ENCODE measurements at regions not wholly inside any gene's neighbourhood (a gene's known extent, or its start where the extent isn't known, plus 50 kb on each side); places are given as distances from the start of the nearest gene placed in this dataset.
A peak's percentile ranks its signal among the peaks of the same experiment; 100 is the strongest.

DNA sequence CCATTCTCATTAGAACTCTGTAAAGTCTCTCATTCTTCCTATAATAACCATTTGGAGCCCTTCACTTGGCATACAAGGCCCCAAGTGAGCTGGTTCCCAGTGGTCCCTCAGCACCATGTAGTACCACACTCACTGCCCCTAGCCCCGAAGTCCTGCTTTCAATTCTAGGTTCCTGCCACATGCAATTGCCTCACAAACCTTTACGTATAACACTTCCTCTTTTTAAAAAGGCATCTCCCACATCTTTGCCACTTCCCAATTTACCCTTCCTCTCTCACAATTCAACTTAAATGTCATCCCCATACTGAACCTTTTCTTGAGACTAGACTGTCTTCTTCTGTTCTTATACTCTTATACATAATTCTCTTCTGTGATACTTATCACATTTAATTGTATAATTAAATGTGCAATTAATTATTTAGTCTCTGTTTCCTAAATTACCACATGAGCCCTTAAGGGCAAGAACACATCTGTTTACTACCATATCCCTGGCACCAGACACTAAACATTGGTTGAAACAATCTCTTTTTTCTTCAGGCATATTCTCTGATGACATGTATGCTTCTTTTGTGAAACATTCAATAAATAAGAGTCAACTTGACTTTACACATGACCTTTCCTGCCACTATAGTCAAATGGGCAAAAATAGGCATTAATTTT lies 304.0 kb downstream of the SPRY2 start:
- no peaks in the 10 kb centered on the region for H4K20me1 ChIP-seq (ENCODE audit: insufficient read depth, low read length)
- peak overlapping the region; percentile 90 for H2AK5ac ChIP-seq (ENCODE audit: low read depth, low read length)
- DNase-seq (no peak), ATAC-seq (ENCODE audit: low read depth) (no peak)
- H3K18ac ChIP-seq (ENCODE audit: low read depth, low read length) = peak overlapping the region; percentile 88
- peak overlapping the region; percentile 64; the same call in 1 of the 2 replicates for H4K5ac ChIP-seq (ENCODE audit: low read depth, low read length)
- H3K9me3 ChIP-seq (ENCODE audit: control insufficient read depth, insufficient read depth, low read length) = no peaks in the 10 kb centered on the region
- peak overlapping the region; percentile 76; the same call in 1 of the 2 replicates for H3K4ac ChIP-seq (ENCODE audit: low read depth, low read length)
- no peaks in the 10 kb centered on the region for H3K36me3 ChIP-seq (ENCODE audit: control insufficient read depth, insufficient read depth, low read length)
- dilution Hi-C loops (cut with HindIII; ENCODE audit: low sequenced_read_pairs, unreplicated experiment) = no loop called here
- no peak overlapping the region for H3K4me3 ChIP-seq (ENCODE audit: insufficient read depth, low read depth, low read length)
- H3K27me3 ChIP-seq (ENCODE audit: control insufficient read depth, insufficient read depth, low read length) = no peaks in the 10 kb centered on the region
- no peak overlapping the region for H3K56ac ChIP-seq (ENCODE audit: extremely low read depth, insufficient read depth, low read length)
- POLR2A ChIA-PET (ENCODE audit: unreplicated experiment) = no interaction called here
- peaks cover 10% of the 10 kb centered on the region; the same call in 1 of the 2 replicates for H3K4me1 ChIP-seq (ENCODE audit: control insufficient read depth, insufficient read depth, low read length)
- H3K23ac ChIP-seq (ENCODE audit: low read depth, low read length) = peak overlapping the region; percentile 48; the same call in 1 of the 2 replicates
- H3K14ac ChIP-seq (replicated peaks; ENCODE audit: low read depth, low read length) = peak overlapping the region; percentile 33; the same call in 1 of the 2 replicates
- peak overlapping the region; percentile 83; the same call in 1 of the 2 replicates for H2BK20ac ChIP-seq (ENCODE audit: low read depth, low read length)
- H2AK9ac ChIP-seq (replicated peaks; ENCODE audit: low read depth, low read length, poor library complexity) = no peak overlapping the region
- in situ Hi-C loops (cut with MboI; ENCODE audit: low sequenced_read_pairs) = loop anchor here (25.0 kb wide), 1 partner anchor 250 kb away; no protein-coding TSS in a partner anchor
- H4K8ac ChIP-seq (ENCODE audit: low read depth in 2 of 2, low read length in 2 of 2) = peak overlapping the region; percentile 14 to 73; a peak in 3 of 4 replicates
- BruUV-seq (replicated peaks) = no TSS peak
- no peaks in the 10 kb centered on the region for H3K9me1 ChIP-seq (ENCODE audit: insufficient read depth, low read length)
- 0 out of 4 replicates have a peak, but pooled peaks cover 0 to 3% of the 10 kb centered on the region in 2 experiments for H3K79me1 ChIP-seq (ENCODE audit: low read depth in 1 of 2, low read length in 2 of 2)
- no peak overlapping the region for H3K4me2 ChIP-seq (ENCODE audit: low read depth, low read length)
- peak overlapping the region; percentile 81; the same call in 1 of the 2 replicates for H2BK120ac ChIP-seq (ENCODE audit: low read depth, low read length)
- H2BK5ac ChIP-seq (ENCODE audit: low read depth, low read length, poor library complexity, severe bottlenecking) = peak overlapping the region; percentile 46
- H3K27ac ChIP-seq (ENCODE audit: insufficient read depth, low read length) = peak overlapping the region; percentile 25; the same call in 1 of the 2 replicates
- no peak overlapping the region for H3K9ac ChIP-seq (ENCODE audit: low read depth, low read length)
- peak overlapping the region; percentile 49; the same call in 1 of the 3 replicates for H2BK15ac ChIP-seq (ENCODE audit: low read depth, low read length)
- intact Hi-C loops (cut with micrococcal nuclease) = no loop called here
- CTCF ChIA-PET = interaction anchor here (0.6 kb wide), 1 partner anchor 17 kb away, joined by 3 read pairs; no protein-coding TSS in a partner anchor
- whole genome bisulfite sequencing, 2 experiments (ENCODE audit: extremely low coverage in 2 of 2, insufficient read length in 1 of 2) = 95 to 100% methylated on average over 1 to 2 of the region's 2 CpGs
- peak overlapping the region; percentile 2; the same call in 1 of the 2 replicates for H4K91ac ChIP-seq (ENCODE audit: insufficient read depth, low read depth, low read length)
- no peak overlapping the region for H2AFZ ChIP-seq (replicated peaks; ENCODE audit: low read length, poor library complexity)
- TF ChIP-seq, protein P1, sequence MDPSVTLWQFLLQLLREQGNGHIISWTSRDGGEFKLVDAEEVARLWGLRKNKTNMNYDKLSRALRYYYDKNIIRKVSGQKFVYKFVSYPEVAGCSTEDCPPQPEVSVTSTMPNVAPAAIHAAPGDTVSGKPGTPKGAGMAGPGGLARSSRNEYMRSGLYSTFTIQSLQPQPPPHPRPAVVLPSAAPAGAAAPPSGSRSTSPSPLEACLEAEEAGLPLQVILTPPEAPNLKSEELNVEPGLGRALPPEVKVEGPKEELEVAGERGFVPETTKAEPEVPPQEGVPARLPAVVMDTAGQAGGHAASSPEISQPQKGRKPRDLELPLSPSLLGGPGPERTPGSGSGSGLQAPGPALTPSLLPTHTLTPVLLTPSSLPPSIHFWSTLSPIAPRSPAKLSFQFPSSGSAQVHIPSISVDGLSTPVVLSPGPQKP (IDR thresholded peaks at IDR 0.05; ENCODE audit: borderline replicate concordance, low read depth, low read length) = no peak
- TF ChIP-seq FOS (IDR thresholded peaks at IDR 0.05; ENCODE audit: low read depth, low read length) (no peak), MAZ (IDR thresholded peaks at IDR 0.05; ENCODE audit: borderline replicate concordance, low read depth, low read length) (no peak), SMC3 (IDR thresholded peaks at IDR 0.05; ENCODE audit: low read depth, low read length) (no peak), RAD21 (IDR thresholded peaks at IDR 0.05; ENCODE audit: low read length) (no peak), MAFK (IDR thresholded peaks at IDR 0.05; ENCODE audit: low read depth, low read length) (no peak), POLR2A (IDR thresholded peaks at IDR 0.05; ENCODE audit: low read depth, low read length) (no peak), RFX5 (IDR thresholded peaks at IDR 0.05; ENCODE audit: low read depth, low read length) (no peak), RCOR1 (IDR thresholded peaks at IDR 0.05; ENCODE audit: insufficient replicate concordance, low read length) (no peak), CEBPB (IDR thresholded peaks at IDR 0.05; ENCODE audit: low read depth, low read length) (no peak), CHD1 (IDR thresholded peaks at IDR 0.05; ENCODE audit: low read depth, low read length) (no peak), BHLHE40 (IDR thresholded peaks at IDR 0.05; ENCODE audit: low read depth, low read length) (no peak), NFE2L2 (IDR thresholded peaks at IDR 0.05; ENCODE audit: low read depth, low read length) (no peak)
- TF ChIP-seq, protein P2, sequence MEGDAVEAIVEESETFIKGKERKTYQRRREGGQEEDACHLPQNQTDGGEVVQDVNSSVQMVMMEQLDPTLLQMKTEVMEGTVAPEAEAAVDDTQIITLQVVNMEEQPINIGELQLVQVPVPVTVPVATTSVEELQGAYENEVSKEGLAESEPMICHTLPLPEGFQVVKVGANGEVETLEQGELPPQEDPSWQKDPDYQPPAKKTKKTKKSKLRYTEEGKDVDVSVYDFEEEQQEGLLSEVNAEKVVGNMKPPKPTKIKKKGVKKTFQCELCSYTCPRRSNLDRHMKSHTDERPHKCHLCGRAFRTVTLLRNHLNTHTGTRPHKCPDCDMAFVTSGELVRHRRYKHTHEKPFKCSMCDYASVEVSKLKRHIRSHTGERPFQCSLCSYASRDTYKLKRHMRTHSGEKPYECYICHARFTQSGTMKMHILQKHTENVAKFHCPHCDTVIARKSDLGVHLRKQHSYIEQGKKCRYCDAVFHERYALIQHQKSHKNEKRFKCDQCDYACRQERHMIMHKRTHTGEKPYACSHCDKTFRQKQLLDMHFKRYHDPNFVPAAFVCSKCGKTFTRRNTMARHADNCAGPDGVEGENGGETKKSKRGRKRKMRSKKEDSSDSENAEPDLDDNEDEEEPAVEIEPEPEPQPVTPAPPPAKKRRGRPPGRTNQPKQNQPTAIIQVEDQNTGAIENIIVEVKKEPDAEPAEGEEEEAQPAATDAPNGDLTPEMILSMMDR (conservative IDR thresholded peaks at IDR 0.05; ENCODE audit: low read depth, low read length) = no peak
- TF ChIP-seq, protein P3, sequence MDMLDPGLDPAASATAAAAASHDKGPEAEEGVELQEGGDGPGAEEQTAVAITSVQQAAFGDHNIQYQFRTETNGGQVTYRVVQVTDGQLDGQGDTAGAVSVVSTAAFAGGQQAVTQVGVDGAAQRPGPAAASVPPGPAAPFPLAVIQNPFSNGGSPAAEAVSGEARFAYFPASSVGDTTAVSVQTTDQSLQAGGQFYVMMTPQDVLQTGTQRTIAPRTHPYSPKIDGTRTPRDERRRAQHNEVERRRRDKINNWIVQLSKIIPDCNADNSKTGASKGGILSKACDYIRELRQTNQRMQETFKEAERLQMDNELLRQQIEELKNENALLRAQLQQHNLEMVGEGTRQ (IDR thresholded peaks at IDR 0.05; ENCODE audit: low read depth, low read length) = no peak

Measured in IMR-90 (cell line).